GM12878 (cell line): ENCODE measurements at regions not wholly inside any gene's neighbourhood (a gene's known extent, or its start where the extent isn't known, plus 50 kb on each side); places are given as distances from the start of the nearest gene placed in this dataset.

Experiments
- ATAC-seq: fragments of 200-7000 bp; cut with Tn5 transposase; 3 replicates; pipeline ENCODE4 v1.9.1; 2020; ENCODE audit warnings: mild to moderate bottlenecking, moderate library complexity
- BruUV-seq: library from RNA; stranded (reverse); fragments of 400-500 nt; replicated peaks from 2 replicates; lab custom pipeline; 2021; lab: Mats Ljungman, UMichigan
- CTCF ChIA-PET: fragments of 300-600 bp; sonication (Branson Sonifier 250); formaldehyde crosslinking; extraction: SDS; loops from one replicate; lab custom pipeline; 2021; ENCODE audit warnings: inconsistent platforms; lab: Yijun Ruan, JAX
- POLR2A ChIA-PET: fragments of 350-600 bp; formaldehyde crosslinking; extraction: SDS; loops from one replicate; lab custom pipeline; 2021; ENCODE audit warnings: inconsistent platforms; lab: Charles Lee
- RAD21 ChIA-PET: fragments of 300-600 bp; sonication (Branson Sonifier 250); formaldehyde crosslinking; loops from one replicate; lab custom pipeline; 2023; ENCODE audit warnings: antibody characterized with exemption; ENCODE audit not compliant: unreplicated experiment; lab: Charles Lee
- SMC1A ChIA-PET: fragments of 300-600 bp; sonication (Branson Sonifier 250); formaldehyde crosslinking; loops from one replicate; lab custom pipeline; 2023; ENCODE audit not compliant: unreplicated experiment, uncharacterized antibody; lab: Charles Lee
- DNase-seq: peaks from one replicate; pipeline ENCODE4 v3.0.0-alpha.2; 2011; ENCODE audit warnings: low read depth, low spot score
- FAIRE-seq: peaks from 3 replicates; lab custom pipeline; 2011; peaks lifted over from hg19 to GRCh38; lab: Jason Lieb, UNC
- H2AFZ ChIP-seq: 2 replicates; pipeline ENCODE4 v1.6.0; 2011; ENCODE audit warnings: low read depth, low read length, control low read depth; ENCODE audit not compliant: control insufficient read depth
- H3K27ac ChIP-seq: 2 replicates; pipeline ENCODE4 v1.5.1; 2011; ENCODE audit warnings: control low read depth; ENCODE audit not compliant: control insufficient read depth, insufficient read depth
- H3K27me3 ChIP-seq, 2 experiments: replicated peaks in 1 of 2; 2 replicates each; pipeline versions ENCODE4 v1.6.0 to v1.6.1; 2011; ENCODE audit warnings: low read length in 1 of 2; ENCODE audit not compliant: control insufficient read depth in 2 of 2, insufficient read depth in 2 of 2
- H3K36me3 ChIP-seq, 2 experiments: 2 replicates each; pipeline ENCODE4 v1.5.1; 2011; ENCODE audit warnings: low read length in 1 of 2; ENCODE audit not compliant: control insufficient read depth in 2 of 2, insufficient read depth in 2 of 2
- H3K4me1 ChIP-seq: 2 replicates; pipeline ENCODE4 v1.6.1; 2011; ENCODE audit warnings: mild to moderate bottlenecking, low read length, moderate library complexity, mixed read lengths; ENCODE audit not compliant: control insufficient read depth, insufficient read depth
- H3K4me2 ChIP-seq: 2 replicates; pipeline ENCODE4 v1.6.0; 2011; ENCODE audit warnings: control low read depth; ENCODE audit not compliant: control insufficient read depth, insufficient read depth
- H3K4me3 ChIP-seq: fragments of 200-600 bp; sonication (generic); 2 replicates; pipeline ENCODE4 v1.5.1; 2016
- H3K79me2 ChIP-seq: 2 replicates; pipeline ENCODE4 v1.6.0; 2011; ENCODE audit warnings: low read length; ENCODE audit not compliant: control insufficient read depth, insufficient read depth
- H3K9ac ChIP-seq: 2 replicates; pipeline ENCODE4 v1.8.0; 2011; ENCODE audit warnings: low read length, control low read depth, mixed read lengths; ENCODE audit not compliant: control insufficient read depth, insufficient read depth
- H3K9me3 ChIP-seq: replicated peaks from 3 replicates; pipeline ENCODE4 v1.5.1; 2011; ENCODE audit warnings: mild to moderate bottlenecking, low read length; ENCODE audit not compliant: control insufficient read depth, insufficient read depth
- H4K20me1 ChIP-seq: 2 replicates; pipeline ENCODE4 v1.6.0; 2011; ENCODE audit not compliant: control insufficient read depth, insufficient read depth
- ASH2L ChIP-seq: fragments of 300-600, 200-600 bp; sonication (generic); IDR thresholded peaks from 2 replicates; pipeline ENCODE4 v1.6.1; 2017; ENCODE audit warnings: low read depth, mild to moderate bottlenecking, borderline replicate concordance
- CBX3 ChIP-seq: fragments of 200-600 bp; sonication (generic); IDR thresholded peaks from 2 replicates; pipeline ENCODE4 v1.6.1; 2016; ENCODE audit warnings: low read depth, borderline replicate concordance
- CHD1 ChIP-seq: IDR thresholded peaks from 2 replicates; pipeline ENCODE4 v1.6.1; 2012; ENCODE audit warnings: low read depth, low read length, improper control_type of control experiment
- CHD4 ChIP-seq: fragments of 200-600 bp; sonication (generic); IDR thresholded peaks from 2 replicates; pipeline ENCODE4 v1.6.1; 2016; ENCODE audit warnings: mild to moderate bottlenecking
- ETV6 ChIP-seq, 2 experiments: fragments of 450-650 bp in 1 of 2; IDR thresholded peaks in 1 of 2; conservative IDR thresholded peaks in 1 of 2; 2 replicates each; pipeline ENCODE4 v1.6.1; 2014; ENCODE audit warnings: antibody characterized with exemption in 1 of 2, borderline replicate concordance in 1 of 2, low read depth in 1 of 2, mild to moderate bottlenecking in 1 of 2, moderate library complexity in 1 of 2
- HDGF ChIP-seq: fragments of 450-650 bp; IDR thresholded peaks from 2 replicates; pipeline ENCODE4 v1.6.1; 2016; ENCODE audit warnings: antibody characterized with exemption
- IKZF2 ChIP-seq, 2 experiments: fragments of 450-650 bp; IDR thresholded peaks; 2 replicates each; pipeline ENCODE4 v1.6.1; 2017; ENCODE audit warnings: mild to moderate bottlenecking in 2 of 2, moderate library complexity in 2 of 2
- MYB ChIP-seq: fragments of 150-350 bp; IDR thresholded peaks from 2 replicates; pipeline ENCODE4 v1.6.1; 2014; ENCODE audit warnings: mild to moderate bottlenecking, low read depth, low read length, borderline replicate concordance
- NFXL1 ChIP-seq: fragments of 450-650 bp; IDR thresholded peaks from 2 replicates; pipeline ENCODE4 v1.6.1; 2017; ENCODE audit warnings: antibody characterized with exemption, mild to moderate bottlenecking, borderline replicate concordance
- SUZ12 ChIP-seq: fragments of 200-600 bp; sonication (generic); IDR thresholded peaks from one replicate; pipeline ENCODE4 v1.6.1; 2018; ENCODE audit warnings: antibody characterized with exemption, mild to moderate bottlenecking; ENCODE audit not compliant: unreplicated experiment
- ZBED1 ChIP-seq: IDR thresholded peaks from 2 replicates; pipeline ENCODE4 v1.6.1; 2016; ENCODE audit warnings: borderline replicate concordance
- WGBS: methylation state at CpG from one replicate; pipeline ENCODE4 v1.1.6; 2016; ENCODE audit warnings: low lambda C conversion rate; ENCODE audit not compliant: insufficient replicate concordance, insufficient coverage; ENCODE audit errors: missing lambda C conversion rate; 5-methylcytosine and 5-hydroxymethylcytosine counted together
- in situ Hi-C: fragments of 300-500 bp; cut with MboI; formaldehyde crosslinking; loops from 9 replicates; pipeline ENCODE4 v1.14.3; 2018; ENCODE audit warnings: mixed read lengths
- intact Hi-C: fragments of 100-400 bp; cut with micrococcal nuclease; formaldehyde crosslinking; loops from one replicate; pipeline ENCODE4 v1.14.2; 2022; ENCODE audit not compliant: unreplicated experiment
- TF ChIP-seq, protein P1 (sequence below): fragments of 450-650 bp; IDR thresholded peaks from 2 replicates; pipeline ENCODE4 v1.6.1; 2017; ENCODE audit warnings: mild to moderate bottlenecking, low read depth, inconsistent platforms; ENCODE audit not compliant: poor library complexity, severe bottlenecking
- TF ChIP-seq, protein P2 (sequence below): fragments of 450-650 bp; IDR thresholded peaks from 2 replicates; pipeline ENCODE4 v1.6.1; 2017; ENCODE audit warnings: mild to moderate bottlenecking, moderate library complexity
- TF ChIP-seq, protein P3 (sequence below): IDR thresholded peaks from 2 replicates; pipeline ENCODE4 v1.6.1; 2011; ENCODE audit warnings: low read depth, mild to moderate bottlenecking, low read length, moderate library complexity, borderline replicate concordance; ENCODE audit errors: extremely low read depth

DNA sequence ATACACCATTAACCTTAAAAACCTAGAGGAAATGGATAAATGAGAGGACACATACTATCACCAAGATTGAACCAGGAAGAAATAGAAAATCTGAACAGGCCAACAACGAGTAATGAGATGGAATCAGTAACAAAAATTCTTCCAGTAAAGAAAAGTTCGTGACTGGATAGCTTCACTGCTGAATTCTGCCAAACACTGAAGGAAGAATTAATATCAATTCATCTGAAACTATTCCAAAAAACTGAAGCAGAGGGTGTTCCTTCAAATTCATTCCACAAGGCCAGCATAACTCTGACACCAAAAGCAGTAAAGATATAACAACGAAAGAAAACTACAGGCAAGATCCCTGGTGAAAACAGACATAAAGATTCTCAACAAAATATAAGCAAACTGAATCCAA lies 195.8 kb upstream of the GPR149 start:
- Histone ChIP-seq H4K20me1 (no peaks in the 10 kb centered on the region), H3K9me3 (no peaks in the 10 kb centered on the region), H3K4me3 (no peak overlapping the region), H3K9ac (no peak overlapping the region), H2AFZ (no peak overlapping the region), H3K4me1 (no peaks in the 10 kb centered on the region), H3K36me3 (no peaks in the 10 kb centered on the region), H3K27ac (no peak overlapping the region), H3K79me2 (no peaks in the 10 kb centered on the region), H3K4me2 (no peak overlapping the region), H3K27me3 (no peaks in the 10 kb centered on the region)
- ChIA-PET RAD21 (no interaction called here), POLR2A (no interaction called here), CTCF (no interaction called here), SMC1A (no interaction called here)
- DNase-seq (no peak), ATAC-seq (no peak), FAIRE-seq (no peak)
- 36% methylated on average over 3 of the region's 3 CpGs for WGBS
- no peak for TF ChIP-seq CHD4
- TF ChIP-seq ZBED1 = no peak
- no peak for TF ChIP-seq HDGF
- TF ChIP-seq, protein P1, sequence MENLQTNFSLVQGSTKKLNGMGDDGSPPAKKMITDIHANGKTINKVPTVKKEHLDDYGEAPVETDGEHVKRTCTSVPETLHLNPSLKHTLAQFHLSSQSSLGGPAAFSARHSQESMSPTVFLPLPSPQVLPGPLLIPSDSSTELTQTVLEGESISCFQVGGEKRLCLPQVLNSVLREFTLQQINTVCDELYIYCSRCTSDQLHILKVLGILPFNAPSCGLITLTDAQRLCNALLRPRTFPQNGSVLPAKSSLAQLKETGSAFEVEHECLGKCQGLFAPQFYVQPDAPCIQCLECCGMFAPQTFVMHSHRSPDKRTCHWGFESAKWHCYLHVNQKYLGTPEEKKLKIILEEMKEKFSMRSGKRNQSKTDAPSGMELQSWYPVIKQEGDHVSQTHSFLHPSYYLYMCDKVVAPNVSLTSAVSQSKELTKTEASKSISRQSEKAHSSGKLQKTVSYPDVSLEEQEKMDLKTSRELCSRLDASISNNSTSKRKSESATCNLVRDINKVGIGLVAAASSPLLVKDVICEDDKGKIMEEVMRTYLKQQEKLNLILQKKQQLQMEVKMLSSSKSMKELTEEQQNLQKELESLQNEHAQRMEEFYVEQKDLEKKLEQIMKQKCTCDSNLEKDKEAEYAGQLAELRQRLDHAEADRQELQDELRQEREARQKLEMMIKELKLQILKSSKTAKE = no peak
- TF ChIP-seq SUZ12 = no peak
- TF ChIP-seq CBX3 = no peak
- no peak for TF ChIP-seq MYB
- TF ChIP-seq CHD1 = no peak
- no peak for TF ChIP-seq IKZF2 (IDR thresholded peaks at IDR 0.05)
- TF ChIP-seq, protein P2, sequence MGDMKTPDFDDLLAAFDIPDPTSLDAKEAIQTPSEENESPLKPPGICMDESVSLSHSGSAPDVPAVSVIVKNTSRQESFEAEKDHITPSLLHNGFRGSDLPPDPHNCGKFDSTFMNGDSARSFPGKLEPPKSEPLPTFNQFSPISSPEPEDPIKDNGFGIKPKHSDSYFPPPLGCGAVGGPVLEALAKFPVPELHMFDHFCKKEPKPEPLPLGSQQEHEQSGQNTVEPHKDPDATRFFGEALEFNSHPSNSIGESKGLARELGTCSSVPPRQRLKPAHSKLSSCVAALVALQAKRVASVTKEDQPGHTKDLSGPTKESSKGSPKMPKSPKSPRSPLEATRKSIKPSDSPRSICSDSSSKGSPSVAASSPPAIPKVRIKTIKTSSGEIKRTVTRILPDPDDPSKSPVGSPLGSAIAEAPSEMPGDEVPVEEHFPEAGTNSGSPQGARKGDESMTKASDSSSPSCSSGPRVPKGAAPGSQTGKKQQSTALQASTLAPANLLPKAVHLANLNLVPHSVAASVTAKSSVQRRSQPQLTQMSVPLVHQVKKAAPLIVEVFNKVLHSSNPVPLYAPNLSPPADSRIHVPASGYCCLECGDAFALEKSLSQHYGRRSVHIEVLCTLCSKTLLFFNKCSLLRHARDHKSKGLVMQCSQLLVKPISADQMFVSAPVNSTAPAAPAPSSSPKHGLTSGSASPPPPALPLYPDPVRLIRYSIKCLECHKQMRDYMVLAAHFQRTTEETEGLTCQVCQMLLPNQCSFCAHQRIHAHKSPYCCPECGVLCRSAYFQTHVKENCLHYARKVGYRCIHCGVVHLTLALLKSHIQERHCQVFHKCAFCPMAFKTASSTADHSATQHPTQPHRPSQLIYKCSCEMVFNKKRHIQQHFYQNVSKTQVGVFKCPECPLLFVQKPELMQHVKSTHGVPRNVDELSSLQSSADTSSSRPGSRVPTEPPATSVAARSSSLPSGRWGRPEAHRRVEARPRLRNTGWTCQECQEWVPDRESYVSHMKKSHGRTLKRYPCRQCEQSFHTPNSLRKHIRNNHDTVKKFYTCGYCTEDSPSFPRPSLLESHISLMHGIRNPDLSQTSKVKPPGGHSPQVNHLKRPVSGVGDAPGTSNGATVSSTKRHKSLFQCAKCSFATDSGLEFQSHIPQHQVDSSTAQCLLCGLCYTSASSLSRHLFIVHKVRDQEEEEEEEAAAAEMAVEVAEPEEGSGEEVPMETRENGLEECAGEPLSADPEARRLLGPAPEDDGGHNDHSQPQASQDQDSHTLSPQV = no peak
- no peak for TF ChIP-seq ASH2L
- TF ChIP-seq, protein P3, sequence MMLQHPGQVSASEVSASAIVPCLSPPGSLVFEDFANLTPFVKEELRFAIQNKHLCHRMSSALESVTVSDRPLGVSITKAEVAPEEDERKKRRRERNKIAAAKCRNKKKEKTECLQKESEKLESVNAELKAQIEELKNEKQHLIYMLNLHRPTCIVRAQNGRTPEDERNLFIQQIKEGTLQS = no peak
- no peak for TF ChIP-seq NFXL1
- no peak for TF ChIP-seq ETV6 (conservative IDR thresholded peaks at IDR 0.05 in 1 of 2, IDR thresholded peaks at IDR 0.05 in 1 of 2; ENCODE audit: borderline replicate concordance in 1 of 2, low read depth in 1 of 2)
- intact Hi-C loops = no loop called here
- no TSS peak for BruUV-seq
- in situ Hi-C loops = no loop called here
